Loucy (cell line): ENCODE measurements at regions not wholly inside any gene's neighbourhood (a gene's known extent, or its start where the extent isn't known, plus 50 kb on each side); places are given as distances from the start of the nearest gene placed in this dataset.

ENCODE experiments used
- H2AFZ ChIP-seq: fragments of 200-600 bp; sonication (generic); 2 replicates; pipeline ENCODE4 v1.6.0; 2016; ENCODE audit warnings: antibody characterized with exemption, mild to moderate bottlenecking, low read length, moderate library complexity
- H3F3A ChIP-seq: fragments of 200-600 bp; 2 replicates; pipeline ENCODE4 v1.6.0; 2016; ENCODE audit warnings: antibody characterized with exemption, low read depth, mild to moderate bottlenecking
- H3K27me3 ChIP-seq: fragments of 200-600 bp; sonication (generic); 2 replicates; pipeline ENCODE4 v1.6.1; 2014; ENCODE audit warnings: low read length, mild to moderate bottlenecking; ENCODE audit not compliant: insufficient read depth, poor library complexity, severe bottlenecking
- H3K36me3 ChIP-seq: fragments of 200-600 bp; sonication (generic); 2 replicates; pipeline ENCODE4 v1.6.1; 2016; ENCODE audit warnings: low read length; ENCODE audit not compliant: insufficient read depth
- H3K4me1 ChIP-seq: fragments of 200-600 bp; sonication (generic); 2 replicates; pipeline ENCODE4 v1.5.1; 2014; ENCODE audit warnings: low read length, mild to moderate bottlenecking; ENCODE audit not compliant: insufficient read depth, poor library complexity, severe bottlenecking
- H3K4me2 ChIP-seq: fragments of 200-600 bp; sonication (generic); 2 replicates; pipeline ENCODE4 v1.6.0; 2014; ENCODE audit warnings: antibody characterized with exemption, low read length, low read depth, mild to moderate bottlenecking; ENCODE audit not compliant: poor library complexity, severe bottlenecking
- H3K4me3 ChIP-seq: fragments of 200-600 bp; sonication (generic); 2 replicates; pipeline ENCODE4 v1.5.1; 2014; ENCODE audit warnings: low read length, mild to moderate bottlenecking, mixed read lengths; ENCODE audit not compliant: poor library complexity, severe bottlenecking
- H3K79me2 ChIP-seq: fragments of 200-600 bp; sonication (generic); 2 replicates; pipeline ENCODE4 v1.6.1; 2014; ENCODE audit warnings: low read length; ENCODE audit not compliant: insufficient read depth
- H3K9ac ChIP-seq: fragments of 200-600 bp; sonication (generic); 2 replicates; pipeline ENCODE4 v1.6.0; 2014; ENCODE audit warnings: mild to moderate bottlenecking, low read depth, low read length, moderate library complexity; ENCODE audit not compliant: poor library complexity, severe bottlenecking
- H3K9me2 ChIP-seq: fragments of 200-600 bp; sonication (generic); replicated peaks from 2 replicates; pipeline ENCODE4 v1.6.1; 2016; ENCODE audit warnings: low read depth, low read length, mixed read lengths
- H3K9me3 ChIP-seq: fragments of 200-600 bp; sonication (generic); 2 replicates; pipeline ENCODE4 v1.6.1; 2014; ENCODE audit warnings: mild to moderate bottlenecking, antibody characterized with exemption, low read length, low read depth; ENCODE audit not compliant: insufficient read depth
- H4K20me1 ChIP-seq: fragments of 200-600 bp; sonication (generic); 2 replicates; pipeline ENCODE4 v1.6.0; 2014; ENCODE audit warnings: antibody characterized with exemption, low read length, mild to moderate bottlenecking; ENCODE audit not compliant: insufficient read depth, poor library complexity, severe bottlenecking
- EZH2phosphoT487 ChIP-seq: fragments of 200-600 bp; IDR thresholded peaks from 2 replicates; pipeline ENCODE4 v1.6.1; 2018; ENCODE audit warnings: antibody characterized with exemption, mild to moderate bottlenecking, moderate library complexity, borderline replicate concordance
- TF ChIP-seq, protein P1 (sequence below): fragments of 200-600 bp; sonication (generic); conservative IDR thresholded peaks from 2 replicates; pipeline ENCODE4 v1.5.1; 2014; ENCODE audit warnings: mild to moderate bottlenecking, antibody characterized with exemption, low read length

DNA sequence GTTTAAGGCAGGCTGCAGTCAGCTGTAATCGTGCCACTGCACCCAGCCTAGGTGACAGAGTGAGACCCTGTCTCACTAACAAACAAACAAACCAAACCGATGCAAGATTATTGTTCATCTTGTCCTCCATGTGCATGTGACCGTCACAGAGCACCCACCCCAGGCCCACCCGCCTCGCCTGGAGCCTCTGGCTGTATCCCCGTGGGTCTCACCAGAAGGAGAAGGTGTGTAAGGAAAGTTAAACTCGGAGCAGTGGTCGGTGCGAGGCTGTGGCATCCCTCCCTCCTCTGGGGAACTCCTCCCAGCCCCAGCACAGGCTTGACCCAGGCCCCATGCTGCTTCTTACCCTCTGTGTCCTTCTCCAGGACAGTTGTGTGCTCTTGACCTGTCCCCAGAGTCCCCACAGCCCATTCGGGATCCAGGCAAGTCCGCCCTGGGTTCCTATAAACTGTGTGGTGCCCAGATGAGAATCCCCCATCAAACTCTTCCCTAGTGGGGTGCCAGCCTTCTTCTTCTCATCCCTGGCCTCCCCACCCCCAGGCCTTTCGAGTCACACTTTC is 318.4 kb downstream of the AJAP1 start:
- TF ChIP-seq EZH2phosphoT487: no peak
- TF ChIP-seq, protein P1, sequence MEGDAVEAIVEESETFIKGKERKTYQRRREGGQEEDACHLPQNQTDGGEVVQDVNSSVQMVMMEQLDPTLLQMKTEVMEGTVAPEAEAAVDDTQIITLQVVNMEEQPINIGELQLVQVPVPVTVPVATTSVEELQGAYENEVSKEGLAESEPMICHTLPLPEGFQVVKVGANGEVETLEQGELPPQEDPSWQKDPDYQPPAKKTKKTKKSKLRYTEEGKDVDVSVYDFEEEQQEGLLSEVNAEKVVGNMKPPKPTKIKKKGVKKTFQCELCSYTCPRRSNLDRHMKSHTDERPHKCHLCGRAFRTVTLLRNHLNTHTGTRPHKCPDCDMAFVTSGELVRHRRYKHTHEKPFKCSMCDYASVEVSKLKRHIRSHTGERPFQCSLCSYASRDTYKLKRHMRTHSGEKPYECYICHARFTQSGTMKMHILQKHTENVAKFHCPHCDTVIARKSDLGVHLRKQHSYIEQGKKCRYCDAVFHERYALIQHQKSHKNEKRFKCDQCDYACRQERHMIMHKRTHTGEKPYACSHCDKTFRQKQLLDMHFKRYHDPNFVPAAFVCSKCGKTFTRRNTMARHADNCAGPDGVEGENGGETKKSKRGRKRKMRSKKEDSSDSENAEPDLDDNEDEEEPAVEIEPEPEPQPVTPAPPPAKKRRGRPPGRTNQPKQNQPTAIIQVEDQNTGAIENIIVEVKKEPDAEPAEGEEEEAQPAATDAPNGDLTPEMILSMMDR: no peak
- Histone ChIP-seq H4K20me1 (no peaks in the 10 kb centered on the region), H3K9ac (no peak overlapping the region), H3K79me2 (no peaks in the 10 kb centered on the region), H3K36me3 (no peaks in the 10 kb centered on the region), H3K4me3 (no peak overlapping the region), H3K9me3 (peaks cover 12% of the 10 kb centered on the region; the same call in 1 of the 2 replicates), H3K4me2 (no peak overlapping the region), H3K4me1 (no peaks in the 10 kb centered on the region), H3K9me2 (no peaks in the 10 kb centered on the region), H3K27me3 (no peaks in the 10 kb centered on the region), H3F3A (no peaks in the 10 kb centered on the region), H2AFZ (no peak overlapping the region)

DNA sequence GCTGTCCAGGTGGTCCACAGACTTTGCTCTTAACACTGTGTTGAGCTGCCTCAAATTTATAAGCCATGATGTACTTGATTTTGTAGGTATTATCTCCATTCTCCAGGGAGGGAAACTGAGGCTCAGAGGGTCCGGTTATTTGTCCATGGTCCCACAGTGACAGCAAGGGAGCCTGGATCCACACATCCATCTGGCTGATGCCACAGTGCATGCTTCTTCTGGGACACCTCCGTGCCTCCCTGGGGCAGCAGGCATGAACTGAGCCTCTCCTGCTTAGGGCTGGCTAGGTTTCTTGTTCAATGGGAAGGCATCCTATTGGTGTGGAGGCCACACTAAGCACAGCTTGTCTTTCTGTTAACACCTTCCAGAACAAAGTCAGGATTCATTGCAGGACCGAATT is 317.3 kb downstream of the AJAP1 start:
- H3K4me3 ChIP-seq: no peak overlapping the region
- no peaks in the 10 kb centered on the region for H3K79me2 ChIP-seq
- H3K4me2 ChIP-seq: no peak overlapping the region
- TF ChIP-seq, protein P1: no peak
- no peak for TF ChIP-seq EZH2phosphoT487
- H2AFZ ChIP-seq: no peak overlapping the region
- H3K36me3 ChIP-seq: no peaks in the 10 kb centered on the region
- H3K9me2 ChIP-seq: no peaks in the 10 kb centered on the region
- H4K20me1 ChIP-seq: no peaks in the 10 kb centered on the region
- H3K27me3 ChIP-seq: no peaks in the 10 kb centered on the region
- H3K4me1 ChIP-seq: no peaks in the 10 kb centered on the region
- no peak overlapping the region for H3K9ac ChIP-seq
- no peaks in the 10 kb centered on the region for H3F3A ChIP-seq
- H3K9me3 ChIP-seq: peaks cover 4% of the 10 kb centered on the region; the same call in 1 of the 2 replicates

DNA sequence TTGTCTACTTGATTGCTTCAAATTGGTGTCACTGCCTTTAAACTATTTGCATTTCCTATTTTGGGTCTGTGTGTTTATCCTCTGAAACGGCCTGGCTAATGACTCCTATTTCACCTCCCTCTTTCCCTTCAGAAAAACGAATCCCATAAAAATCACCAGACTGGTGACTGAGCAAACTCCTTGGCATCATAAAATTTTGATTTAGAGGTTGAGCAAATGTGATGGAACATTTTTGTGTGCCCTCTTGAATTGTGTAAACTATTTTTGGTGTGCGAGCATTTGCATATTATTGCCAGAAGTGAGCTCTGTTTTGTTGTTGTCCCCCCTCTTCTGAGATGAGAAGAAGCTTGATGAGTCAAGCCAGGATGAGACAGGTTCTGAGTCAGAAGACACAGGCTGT is 316.1 kb downstream of the AJAP1 start:
- Histone ChIP-seq H3K9ac (no peak overlapping the region), H3K27me3 (no peaks in the 10 kb centered on the region), H3K79me2 (no peaks in the 10 kb centered on the region), H3F3A (no peaks in the 10 kb centered on the region), H3K4me2 (no peak overlapping the region), H3K9me2 (no peaks in the 10 kb centered on the region), H3K36me3 (no peaks in the 10 kb centered on the region), H3K9me3 (peaks cover 4% of the 10 kb centered on the region; the same call in 1 of the 2 replicates), H2AFZ (no peak overlapping the region), H3K4me3 (no peak overlapping the region), H3K4me1 (no peaks in the 10 kb centered on the region), H4K20me1 (no peaks in the 10 kb centered on the region)
- TF ChIP-seq, protein P1: no peak
- no peak for TF ChIP-seq EZH2phosphoT487
